Activated gamma-delta T cell (primary cell): ENCODE measurements at regions not wholly inside any gene's neighbourhood (a gene's known extent, or its start where the extent isn't known, plus 50 kb on each side); places are given as distances from the start of the nearest gene placed in this dataset.
"Not testable (repeated sequence)": the region's sequence is repeated elsewhere in the genome, so short reads cannot be mapped to it uniquely, and the experiment has no call there.

Experiments
- DNase-seq: peaks from one replicate; lab custom pipeline; 2025; lab: John Stamatoyannopoulos, UW

GRCh38 chr1:146883190-146883589 lies 54.9 kb upstream of the NBPF12 start:
- not testable (repeated sequence) for DNase-seq

GRCh38 chr1:146881096-146881495 lies 57.0 kb upstream of the NBPF12 start:
- not testable (repeated sequence) for DNase-seq

GRCh38 chr1:146863799-146864319 lies 74.3 kb upstream of the NBPF12 start:
- not testable (repeated sequence) for DNase-seq

GRCh38 chr1:146853147-146853546 lies 85.0 kb upstream of the NBPF12 start:
- DNase-seq, result not testable (repeated sequence)

- not testable (repeated sequence) for DNase-seq
Measured at GRCh38 chr1:146850352-146850889, 87.7 kb upstream of the NBPF12 start.

- not testable (repeated sequence) for DNase-seq
Measured at GRCh38 chr1:146838725-146839124, 99.4 kb upstream of the NBPF12 start.

- DNase-seq, result not testable (repeated sequence)
Measured at GRCh38 chr1:146826957-146827356, 111.2 kb upstream of the NBPF12 start.

- not testable (repeated sequence) for DNase-seq
Measured at GRCh38 chr1:146794236-146794635, 143.9 kb upstream of the NBPF12 start.

- DNase-seq, result not testable (repeated sequence)
Measured at GRCh38 chr1:146792725-146793124, 145.4 kb upstream of the NBPF12 start.

- not testable (repeated sequence) for DNase-seq
Measured at GRCh38 chr1:146784212-146784940, 153.7 kb upstream of the NBPF12 start.

- DNase-seq, result not testable (repeated sequence)
Measured at GRCh38 chr1:146781235-146781634, 156.9 kb upstream of the NBPF12 start.

- DNase-seq, result not testable (repeated sequence)
Measured at GRCh38 chr1:146777826-146778602, 160.1 kb upstream of the NBPF12 start.

- DNase-seq, result not testable (repeated sequence)
Measured at GRCh38 chr1:146774988-146775387, 163.1 kb upstream of the NBPF12 start.

GRCh38 chr1:146774271-146774670 lies 163.9 kb upstream of the NBPF12 start:
- DNase-seq, result not testable (repeated sequence)

GRCh38 chr1:146771409-146771808 lies 166.7 kb upstream of the NBPF12 start:
- not testable (repeated sequence) for DNase-seq

- not testable (repeated sequence) for DNase-seq
Measured at GRCh38 chr1:146770998-146771397, 167.1 kb upstream of the NBPF12 start.

- DNase-seq, result not testable (repeated sequence)
Measured at GRCh38 chr1:146763234-146763633, 174.9 kb upstream of the NBPF12 start.

- not testable (repeated sequence) for DNase-seq
Measured at GRCh38 chr1:146756858-146757257, 181.3 kb upstream of the NBPF12 start.

- not testable (repeated sequence) for DNase-seq
Measured at GRCh38 chr1:146748686-146749085, 189.4 kb upstream of the NBPF12 start.

- DNase-seq, result not testable (repeated sequence)
Measured at GRCh38 chr1:146731981-146732680, 206.0 kb upstream of the NBPF12 start.

GRCh38 chr1:146729642-146730344 lies 208.3 kb upstream of the NBPF12 start:
- not testable (repeated sequence) for DNase-seq
